Left lobe of liver (tissue), 2 donors: ENCODE measurements at regions not wholly inside any gene's neighbourhood (a gene's known extent, or its start where the extent isn't known, plus 50 kb on each side); places are given as distances from the start of the nearest gene placed in this dataset.
A peak's percentile ranks its signal among the peaks of the same experiment; 100 is the strongest.
"Not testable (repeated sequence)": the region's sequence is repeated elsewhere in the genome, so short reads cannot be mapped to it uniquely, and the experiment has no call there.

Experiments used
- ATAC-seq: fragments of 200-7000 bp; cut with Tn5 transposase; one replicate; pipeline ENCODE4 v1.9.1; 2020; ENCODE audit warnings: mild to moderate bottlenecking, moderate library complexity
- DNase-seq: peaks from one replicate; pipeline ENCODE4 v3.0.0-alpha.2; 2020; ENCODE audit warnings: low spot score
- donor health status: DM: no; HTN: no; CAD: no; lungs with moderate emphysema.
- donor health status: DM: no; HTN: yes; CAD: no.

DNA sequence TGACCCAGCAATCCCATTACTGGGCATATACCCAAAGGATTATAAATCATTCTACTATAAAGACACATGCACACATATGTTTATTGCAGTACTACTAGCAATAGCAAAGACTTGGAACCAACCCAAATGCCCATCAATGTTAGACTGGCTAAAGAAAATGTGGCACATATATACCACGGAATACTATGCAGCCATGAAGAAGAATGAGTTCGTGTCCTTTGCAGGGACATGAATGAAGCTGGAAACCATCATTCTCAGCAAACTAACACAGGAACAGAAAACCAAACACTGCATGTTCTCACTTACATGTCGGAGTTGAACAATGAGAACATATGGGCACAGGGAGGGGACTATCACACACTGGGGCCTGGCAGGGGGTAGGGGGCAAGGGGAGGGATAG, 183.0 kb downstream of the HACE1 start:
- not testable (repeated sequence) for DNase-seq, ATAC-seq

DNA sequence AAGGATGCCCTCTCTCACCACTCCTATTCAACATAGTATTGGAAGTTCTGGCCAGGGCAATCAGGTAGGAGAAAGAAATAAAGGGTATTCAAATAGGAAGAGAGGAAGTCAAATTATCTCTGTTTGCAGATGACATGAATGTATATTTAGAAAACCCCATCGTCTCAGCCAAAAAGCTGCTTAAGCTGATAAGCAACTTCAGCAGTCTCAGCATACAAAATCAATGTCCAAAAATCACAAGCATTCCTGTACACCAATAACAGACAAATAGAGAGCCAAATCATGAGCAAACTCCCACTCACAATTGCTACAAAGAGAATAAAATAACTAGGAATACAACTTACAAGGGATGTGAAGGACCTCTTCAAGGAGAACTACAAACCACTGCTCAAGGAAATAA, 184.6 kb downstream of the HACE1 start:
- not testable (repeated sequence) for DNase-seq, ATAC-seq

DNA sequence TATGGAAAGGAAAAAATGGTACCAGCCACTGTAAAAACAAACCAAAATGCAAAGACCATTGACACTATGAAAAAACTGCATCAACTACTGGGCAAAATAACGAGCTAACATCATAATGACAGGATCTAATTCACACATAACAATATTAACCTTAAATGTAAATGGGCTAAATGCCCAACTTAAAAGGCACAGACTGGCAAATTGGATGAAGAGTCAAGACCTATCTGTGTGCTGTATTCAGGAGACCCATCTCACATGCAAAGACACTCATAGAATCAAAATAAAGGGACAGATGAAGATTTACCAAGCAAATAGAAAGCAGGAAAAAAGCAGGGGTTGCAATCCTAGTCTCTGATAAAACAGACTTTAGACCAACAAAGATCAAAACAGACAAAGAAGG, 186.6 kb downstream of the HACE1 start:
- not testable (repeated sequence) for ATAC-seq, DNase-seq

DNA sequence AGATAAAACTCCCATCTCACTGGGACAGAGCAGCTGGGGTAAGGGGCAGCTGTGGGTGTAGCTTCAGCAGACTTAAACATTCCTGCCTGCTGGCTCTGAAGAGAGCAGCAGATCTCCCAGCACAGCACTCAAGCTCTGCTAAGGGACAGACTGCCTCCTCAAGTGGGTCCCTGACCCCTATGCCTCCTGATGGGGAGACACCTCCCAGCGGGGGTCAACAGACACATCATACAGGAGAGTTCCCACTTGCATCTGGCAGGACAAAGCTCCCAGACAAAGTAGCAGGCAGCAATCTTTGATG, 188.2 kb downstream of the HACE1 start:
- not testable (repeated sequence) for ATAC-seq, DNase-seq

DNA sequence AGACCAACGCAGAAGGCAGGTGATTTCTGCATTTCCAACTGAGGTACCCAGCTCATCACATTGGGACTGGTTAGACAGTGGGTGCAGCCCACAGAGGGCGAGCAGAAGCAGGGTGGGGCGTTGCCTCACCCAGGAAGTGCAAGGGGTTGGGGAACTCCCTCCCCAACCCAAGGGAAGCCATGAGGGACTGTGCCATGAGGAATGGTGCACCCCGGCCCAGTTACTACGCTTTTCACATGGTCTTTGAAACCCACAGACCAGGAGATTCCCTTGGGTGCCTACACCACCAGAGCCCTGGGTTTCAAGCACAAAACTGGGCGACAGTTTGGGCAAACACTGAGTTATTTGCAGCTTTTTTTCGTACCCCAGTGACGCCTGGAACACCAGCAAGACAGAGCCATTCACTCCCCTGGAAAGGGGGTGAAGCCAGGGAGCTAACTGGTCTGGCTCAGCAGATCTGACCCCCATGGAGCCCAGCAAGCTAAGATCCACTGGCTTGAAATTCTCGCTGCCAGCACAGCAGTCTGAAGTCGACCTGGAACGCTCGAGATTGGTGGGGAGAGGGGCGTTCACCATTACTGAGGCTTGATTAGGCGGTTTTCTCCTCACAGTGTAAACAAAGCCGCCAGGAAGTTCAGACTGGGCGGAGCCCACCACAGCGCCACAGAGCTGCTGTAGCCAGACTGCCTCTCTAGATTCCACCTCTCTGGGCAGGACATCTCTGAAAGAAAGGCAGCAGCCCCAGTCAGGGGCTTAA, 188.7 kb downstream of the HACE1 start:
- not testable (repeated sequence) for ATAC-seq, DNase-seq

DNA sequence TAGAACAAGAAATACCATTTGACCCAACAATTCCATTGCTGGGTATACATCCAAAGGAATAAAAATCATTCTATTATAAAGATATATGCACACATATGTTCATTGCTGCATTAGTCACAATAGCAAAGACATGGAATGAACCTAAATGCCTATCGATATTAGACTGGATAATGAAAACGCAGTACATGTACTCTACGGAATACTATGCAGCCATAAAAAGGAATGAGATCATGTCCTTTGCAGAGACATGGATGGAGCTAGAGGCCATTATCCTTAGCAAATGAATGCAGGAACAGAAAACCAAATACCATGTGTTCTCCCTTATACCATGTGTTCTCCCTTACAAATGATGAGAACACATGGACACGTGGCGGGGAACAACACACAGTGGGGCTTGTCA, 190.2 kb downstream of the HACE1 start:
- no peak for DNase-seq
- no peak for ATAC-seq

DNA sequence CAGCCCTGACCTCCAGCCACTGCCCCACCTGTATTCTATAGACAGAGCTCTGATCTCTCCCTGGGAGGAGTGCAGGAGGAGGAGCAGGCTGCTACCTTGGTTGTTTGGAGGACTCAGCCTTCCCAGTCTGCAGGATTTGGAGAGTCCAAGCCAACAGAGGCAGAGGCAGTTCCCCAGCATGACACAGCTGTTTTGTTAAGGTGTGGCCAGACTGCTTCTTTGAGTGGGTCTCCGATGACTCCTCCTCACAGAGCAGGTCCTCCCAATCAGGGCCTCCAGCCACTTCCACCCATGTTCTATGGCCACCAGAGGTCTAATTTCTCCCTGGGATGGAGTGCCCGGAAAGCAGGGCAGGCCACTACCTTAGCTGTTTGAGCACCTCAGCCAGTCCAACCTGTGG, 203.5 kb downstream of the HACE1 start:
- ATAC-seq (no peak), DNase-seq (no peak)

- no peak for DNase-seq
- ATAC-seq = no peak
Measured at GRCh38 chr6:104653781-104654180, 205.9 kb downstream of the HACE1 start.

DNA sequence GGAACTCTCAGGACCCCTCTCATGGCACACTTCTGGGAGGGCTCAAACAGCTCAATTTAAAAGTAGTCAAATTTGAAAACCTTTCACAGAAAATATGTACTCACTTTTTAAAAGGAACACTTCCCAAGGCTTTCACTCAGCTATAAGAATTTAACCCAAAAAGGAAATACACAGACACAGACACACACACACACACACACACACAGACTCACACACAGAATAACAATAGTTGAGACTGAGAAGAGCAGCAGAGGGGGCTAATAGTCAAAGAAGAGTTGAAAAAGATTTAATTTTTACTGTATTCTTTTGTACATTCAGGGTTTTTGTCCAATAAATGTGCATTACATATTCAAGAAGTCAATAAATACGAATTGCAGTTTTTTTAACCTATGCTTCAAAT, 211.4 kb downstream of the HACE1 start:
- DNase-seq = no peak
- ATAC-seq = no peak

GRCh38 chr6:104644848-104645247, 214.9 kb downstream of the HACE1 start:
- no peak for ATAC-seq

DNA sequence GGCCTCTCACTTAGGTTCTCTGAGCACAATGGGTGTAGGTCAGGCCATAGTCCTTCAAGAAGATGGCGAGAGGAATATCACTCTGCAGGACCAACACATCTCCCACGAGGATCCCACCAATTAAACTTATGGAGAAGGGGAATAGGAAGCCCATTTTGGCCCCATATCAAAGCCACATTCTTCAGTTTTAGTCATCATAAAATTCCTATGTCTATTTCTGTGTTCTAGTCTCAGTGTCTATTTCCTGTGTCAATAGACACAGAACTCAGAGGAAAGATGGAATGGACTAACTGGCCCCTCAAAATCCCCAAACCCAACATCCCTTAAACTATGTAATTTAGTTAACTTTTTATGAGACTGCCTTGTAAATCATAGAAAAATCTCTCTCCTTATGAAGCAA, 216.8 kb downstream of the HACE1 start:
- DNase-seq (no peak), ATAC-seq (no peak)

More at GRCh38 chr6:104644848-104645247, 214.9 kb downstream of the HACE1 start:
- no peak for DNase-seq

DNA sequence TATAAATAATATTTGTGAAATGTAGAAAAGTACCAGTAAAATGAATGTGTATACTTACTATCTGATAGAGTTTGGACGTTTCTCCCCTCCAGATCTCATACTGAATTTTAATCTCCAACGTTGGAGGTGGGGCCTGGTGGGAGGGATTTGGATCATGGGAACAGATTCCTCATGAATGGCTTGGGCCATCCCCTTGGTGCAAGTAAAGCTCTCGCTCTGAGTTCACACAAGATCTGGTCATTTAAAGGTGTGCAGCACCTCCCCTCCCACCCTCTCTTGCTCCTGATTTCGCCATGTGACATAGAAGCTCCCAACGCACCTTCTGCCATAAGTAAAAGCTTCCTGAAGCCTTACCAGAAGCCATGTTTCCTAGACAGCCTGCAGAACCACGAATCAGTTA, 219.0 kb downstream of the HACE1 start:
- no peak for ATAC-seq

DNA sequence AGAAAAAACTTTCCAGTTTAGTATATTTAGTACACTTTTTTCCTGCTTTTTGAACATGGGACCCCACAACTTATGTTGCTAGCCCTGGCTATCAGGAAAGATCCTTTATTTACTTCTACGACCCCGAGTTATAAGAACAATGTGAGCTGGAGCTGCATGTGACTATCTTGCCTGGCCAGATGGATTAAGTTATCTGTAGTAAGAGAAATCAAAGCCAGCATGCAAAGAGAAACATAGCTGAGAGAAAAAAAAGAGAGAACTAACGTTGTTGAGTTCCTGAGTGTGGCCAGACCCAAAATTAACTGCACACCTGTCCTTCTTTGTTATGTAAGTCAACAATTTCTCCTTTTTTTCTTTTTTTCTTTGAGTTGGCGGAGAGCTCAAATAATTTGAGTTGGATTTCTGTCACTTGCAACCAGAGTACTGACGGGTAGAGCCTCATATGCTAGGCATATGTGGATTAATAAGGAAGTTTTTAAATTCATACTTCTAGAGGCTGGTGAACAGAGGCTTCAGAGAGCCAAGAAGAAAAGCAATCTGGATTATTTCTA, 219.5 kb downstream of the HACE1 start:
- DNase-seq = no peak
- no peak for ATAC-seq

More for the DNA sequence above, 219.0 kb downstream of the HACE1 start:
- no peak for DNase-seq

DNA sequence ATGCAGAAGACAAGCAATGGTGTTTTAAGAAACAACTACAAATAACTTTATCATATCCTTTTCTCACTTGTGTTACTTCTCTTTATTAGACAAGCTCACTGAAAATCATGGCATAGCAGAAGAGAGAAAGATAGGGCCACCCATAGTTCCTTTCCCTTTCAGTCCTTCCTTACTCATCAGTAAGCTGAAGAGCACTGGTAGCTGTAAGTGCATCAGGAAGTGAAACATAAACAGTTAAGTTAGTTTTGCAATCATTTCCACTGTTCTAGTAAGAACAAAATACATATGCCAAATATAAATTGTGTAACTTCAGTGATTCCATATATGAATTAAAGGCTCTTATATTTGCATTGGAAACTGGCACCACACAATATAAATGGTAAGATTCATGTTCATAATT, 220.1 kb downstream of the HACE1 start:
- ATAC-seq (no peak), DNase-seq (no peak)

GRCh38 chr6:104638841-104639290, 220.9 kb downstream of the HACE1 start:
- ATAC-seq (no peak), DNase-seq (no peak)

GRCh38 chr6:104633125-104633524, 226.6 kb downstream of the HACE1 start:
- ATAC-seq (no peak), DNase-seq (no peak)

- DNase-seq (no peak), ATAC-seq (no peak)
Measured at GRCh38 chr6:104632588-104632987, 227.1 kb downstream of the HACE1 start.

GRCh38 chr6:104630955-104631354, 228.8 kb downstream of the HACE1 start:
- no peak for DNase-seq
- no peak for ATAC-seq

GRCh38 chr6:104630522-104630921, 229.2 kb downstream of the HACE1 start:
- ATAC-seq (no peak), DNase-seq (no peak)

- DNase-seq = no peak
- ATAC-seq = no peak
Measured at GRCh38 chr6:104629826-104630225, 229.9 kb downstream of the HACE1 start.

DNA sequence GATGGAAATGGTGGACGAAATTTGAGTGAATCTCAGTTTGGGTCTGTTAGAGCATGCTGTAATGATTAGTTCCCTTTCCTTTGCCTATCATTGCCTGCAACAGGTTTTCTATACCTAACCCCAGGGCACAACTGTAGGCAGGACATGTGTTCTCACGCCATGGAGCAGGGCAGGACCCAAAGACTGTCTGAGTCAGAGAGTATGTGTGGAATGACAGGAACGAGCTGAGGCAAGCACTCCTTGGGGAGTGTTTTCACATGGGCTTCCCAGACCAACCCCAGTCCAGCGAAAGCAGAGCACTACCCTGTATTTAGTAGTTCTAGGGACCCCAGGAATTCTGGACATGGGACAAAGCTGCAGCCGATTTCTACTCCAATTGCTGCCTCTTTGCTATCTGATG, 234.2 kb downstream of the HACE1 start:
- ATAC-seq (no peak), DNase-seq (no peak)

- no peak for DNase-seq
- ATAC-seq = peak; percentile 38
Measured at GRCh38 chr6:104623052-104623690, 236.5 kb downstream of the HACE1 start.
